A673 (cell line): ENCODE measurements at regions not wholly inside any gene's neighbourhood (a gene's known extent, or its start where the extent isn't known, plus 50 kb on each side); places are given as distances from the start of the nearest gene placed in this dataset.

Experiments
- BruUV-seq: library from RNA; stranded (reverse); fragments of 400-500 nt; replicated peaks from 2 replicates; lab custom pipeline; 2021; lab: Mats Ljungman, UMichigan
- CTCF ChIA-PET: fragments of 300-600 bp; sonication (Branson Sonifier 250); formaldehyde crosslinking; loops from one replicate; lab custom pipeline; 2022; ENCODE audit warnings: antibody characterized with exemption; lab: Charles Lee
- POLR2A ChIA-PET: fragments of 300-600 bp; sonication (Branson Sonifier 250); formaldehyde crosslinking; loops from one replicate; lab custom pipeline; 2022; ENCODE audit warnings: antibody characterized with exemption; ENCODE audit not compliant: low non-redundant PET; lab: Charles Lee
- DNase-seq: peaks from one replicate; pipeline ENCODE4 v3.0.0-alpha.2; 2015; ENCODE audit warnings: low spot score
- H3K27ac ChIP-seq: fragments of 200-600 bp; sonication (generic); 2 replicates; pipeline ENCODE4 v1.5.1; 2016; ENCODE audit warnings: mixed run types, low read depth, mild to moderate bottlenecking, mixed read lengths, antibody characterized with exemption, low read length; ENCODE audit not compliant: poor library complexity, severe bottlenecking
- H3K27me3 ChIP-seq: fragments of 200-600 bp; sonication (generic); replicated peaks from 2 replicates; pipeline ENCODE4 v1.6.1; 2017; ENCODE audit warnings: mixed run types, low read depth, mild to moderate bottlenecking, mixed read lengths, antibody characterized with exemption, low read length; ENCODE audit not compliant: insufficient read depth, poor library complexity
- H3K36me3 ChIP-seq: fragments of 200-600 bp; sonication (generic); 2 replicates; pipeline ENCODE4 v1.6.1; 2016; ENCODE audit warnings: mixed run types, mild to moderate bottlenecking, mixed read lengths, antibody characterized with exemption, low read length; ENCODE audit not compliant: insufficient read depth, poor library complexity, severe bottlenecking
- H3K4me1 ChIP-seq: fragments of 200-600 bp; sonication (generic); 2 replicates; pipeline ENCODE4 v1.6.1; 2017; ENCODE audit warnings: mixed run types, mild to moderate bottlenecking, mixed read lengths, antibody characterized with exemption, low read length; ENCODE audit not compliant: insufficient read depth, poor library complexity, severe bottlenecking
- H3K4me3 ChIP-seq: fragments of 200-600 bp; sonication (generic); 2 replicates; pipeline ENCODE4 v1.5.1; 2016; ENCODE audit warnings: low read depth, mixed run types, mild to moderate bottlenecking, mixed read lengths, low read length; ENCODE audit not compliant: poor library complexity, severe bottlenecking
- H3K9me3 ChIP-seq: fragments of 200-600 bp; sonication (generic); 2 replicates; pipeline ENCODE4 v1.6.1; 2016; ENCODE audit warnings: mixed run types, low read depth, mild to moderate bottlenecking, mixed read lengths, antibody characterized with exemption, low read length; ENCODE audit not compliant: poor library complexity, severe bottlenecking
- CTCF ChIP-seq: fragments of 300-800, 200-600 bp; sonication (generic); conservative IDR thresholded peaks from 2 replicates; pipeline ENCODE4 v1.5.1; 2017; ENCODE audit warnings: low read depth, mild to moderate bottlenecking, antibody characterized with exemption, low read length, moderate library complexity, mixed read lengths
- EZH2 ChIP-seq: fragments of 200-600 bp; sonication (generic); IDR thresholded peaks from 2 replicates; pipeline ENCODE4 v1.6.1; 2017; ENCODE audit warnings: borderline replicate concordance, low read depth, mild to moderate bottlenecking, mixed read lengths, antibody characterized with exemption, low read length; ENCODE audit not compliant: poor library complexity, severe bottlenecking
- intact Hi-C: fragments of 100-400 bp; cut with micrococcal nuclease; formaldehyde crosslinking; loops from one replicate; pipeline ENCODE4 v1.10.0; 2022; ENCODE audit not compliant: unreplicated experiment

GRCh38 chr10:25697412-25697811, 236.6 kb upstream of the MYO3A start:
- DNase-seq = no peak
- Histone ChIP-seq H3K4me1 (no peaks in the 10 kb centered on the region), H3K27ac (no peak overlapping the region), H3K36me3 (no peaks in the 10 kb centered on the region), H3K27me3 (no peaks in the 10 kb centered on the region), H3K9me3 (no peaks in the 10 kb centered on the region), H3K4me3 (no peak overlapping the region)
- ChIA-PET CTCF (no interaction called here), POLR2A (no interaction called here)
- BruUV-seq = no TSS peak
- TF ChIP-seq CTCF (no peak), EZH2 (no peak)
- intact Hi-C loops = no loop called here

- ChIA-PET POLR2A (no interaction called here), CTCF (no interaction called here)
- Histone ChIP-seq H3K4me3 (no peak overlapping the region), H3K36me3 (no peaks in the 10 kb centered on the region), H3K4me1 (no peaks in the 10 kb centered on the region), H3K27ac (no peak overlapping the region), H3K27me3 (no peaks in the 10 kb centered on the region), H3K9me3 (no peaks in the 10 kb centered on the region)
- no TSS peak for BruUV-seq
- no peak for DNase-seq
- TF ChIP-seq EZH2 (no peak), CTCF (no peak)
- intact Hi-C loops = no loop called here
These were observed 235.4 kb upstream of the MYO3A start for GRCh38 chr10:25698638-25699037.

- no peaks in the 10 kb centered on the region for H3K9me3 ChIP-seq
- no peaks in the 10 kb centered on the region for H3K4me1 ChIP-seq
- no peaks in the 10 kb centered on the region for H3K27me3 ChIP-seq
- no peak for TF ChIP-seq EZH2
- TF ChIP-seq CTCF = no peak
- CTCF ChIA-PET = interaction anchor here (0.6 to 0.7 kb wide), 3 partner anchors 20 to 1052 kb away, joined by 3 to 7 read pairs (median 4); no protein-coding TSS in a partner anchor
- no peak overlapping the region for H3K4me3 ChIP-seq
- BruUV-seq = no TSS peak
- no peak overlapping the region for H3K27ac ChIP-seq
- intact Hi-C loops = loop anchor here (5.0 kb wide), 1 partner anchor 858 kb away; no protein-coding TSS in a partner anchor
- no peaks in the 10 kb centered on the region for H3K36me3 ChIP-seq
- POLR2A ChIA-PET = no interaction called here
- no peak for DNase-seq
These were observed 234.4 kb upstream of the MYO3A start for GRCh38 chr10:25699631-25700030.
